Stimulated activated CD8-positive, alpha-beta memory T cell treated with anti-CD3 and anti-CD28 coated beads, Interleukin-7, amount 100 ng/mL, for 24 hours (primary cell): ENCODE measurements at regions not wholly inside any gene's neighbourhood (a gene's known extent, or its start where the extent isn't known, plus 50 kb on each side); places are given as distances from the start of the nearest gene placed in this dataset.
"Not testable (repeated sequence)": the region's sequence is repeated elsewhere in the genome, so short reads cannot be mapped to it uniquely, and the experiment has no call there.

Source experiments
- DNase-seq: peaks from one replicate; pipeline ENCODE4 v3.0.0-alpha.2; 2020; ENCODE audit warnings: low read depth

- DNase-seq, result no peak
These were observed 102.3 kb upstream of the IPO9 start for GRCh38 chr1:201726700-201727099.

- no peak for DNase-seq
These were observed 100.2 kb upstream of the IPO9 start for GRCh38 chr1:201728731-201729130.

GRCh38 chr1:201729973-201730608 is 98.9 kb upstream of the IPO9 start:
- no peak for DNase-seq

DNA sequence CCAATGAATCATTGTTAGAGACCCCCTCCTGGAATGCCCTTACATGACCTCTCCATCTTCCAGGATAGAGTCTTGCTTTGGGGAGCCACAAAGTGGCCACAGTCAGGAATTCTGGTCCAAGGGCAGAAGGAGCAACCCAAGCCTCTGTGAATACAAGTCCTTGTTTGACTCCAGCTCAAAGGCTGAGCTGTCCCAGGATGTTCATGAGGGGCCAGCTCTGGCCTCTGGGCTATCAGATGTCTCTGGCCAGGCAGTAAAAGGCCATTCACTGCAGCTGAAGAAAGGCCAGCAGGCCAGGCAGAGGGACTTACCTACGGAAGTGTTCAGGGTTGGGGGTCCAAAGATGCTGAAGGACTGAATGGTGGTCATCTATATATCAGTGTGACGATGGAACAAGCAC is 98.3 kb upstream of the IPO9 start:
- DNase-seq, result no peak

GRCh38 chr1:201731142-201731541 is 97.8 kb upstream of the IPO9 start:
- DNase-seq, result no peak

DNA sequence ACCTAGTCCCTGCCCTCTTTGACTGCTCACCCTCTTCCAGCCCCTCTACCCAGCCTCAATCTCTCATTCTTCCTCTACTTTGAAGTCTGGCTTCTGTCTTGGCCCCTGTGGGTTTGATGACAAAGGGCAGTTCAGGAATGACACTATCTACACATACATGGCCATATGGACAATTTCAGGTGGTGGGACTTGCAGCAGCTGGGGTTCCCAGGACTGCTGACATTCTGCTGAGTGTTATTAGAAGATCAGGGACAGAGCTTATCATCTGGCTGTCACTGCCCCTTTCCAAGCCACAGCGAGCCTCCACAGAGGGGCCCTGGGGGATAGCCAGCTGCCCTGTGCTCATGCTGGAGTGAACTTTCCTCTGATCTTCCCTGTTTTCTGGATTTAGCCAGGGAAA is 97.4 kb upstream of the IPO9 start:
- DNase-seq, result no peak

DNA sequence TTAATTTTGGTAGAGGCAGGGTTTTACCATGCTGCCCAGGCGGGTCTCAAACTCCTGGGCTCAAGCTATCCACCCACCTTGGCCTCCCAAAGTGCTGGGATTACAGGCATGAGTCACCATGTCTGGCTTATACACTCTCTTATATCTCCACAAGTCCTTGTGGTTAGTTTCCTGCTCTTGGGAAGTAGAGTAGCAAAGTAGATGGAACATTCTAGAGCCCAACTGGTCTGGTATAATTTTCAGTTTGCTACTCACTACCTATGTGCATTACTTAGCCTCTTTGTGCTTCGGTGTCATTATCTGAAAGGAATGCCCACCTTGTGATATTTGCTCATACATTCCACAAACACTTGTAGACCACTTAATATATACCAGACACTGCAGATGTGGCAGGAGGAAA is 96.6 kb upstream of the IPO9 start:
- DNase-seq, result no peak

DNA sequence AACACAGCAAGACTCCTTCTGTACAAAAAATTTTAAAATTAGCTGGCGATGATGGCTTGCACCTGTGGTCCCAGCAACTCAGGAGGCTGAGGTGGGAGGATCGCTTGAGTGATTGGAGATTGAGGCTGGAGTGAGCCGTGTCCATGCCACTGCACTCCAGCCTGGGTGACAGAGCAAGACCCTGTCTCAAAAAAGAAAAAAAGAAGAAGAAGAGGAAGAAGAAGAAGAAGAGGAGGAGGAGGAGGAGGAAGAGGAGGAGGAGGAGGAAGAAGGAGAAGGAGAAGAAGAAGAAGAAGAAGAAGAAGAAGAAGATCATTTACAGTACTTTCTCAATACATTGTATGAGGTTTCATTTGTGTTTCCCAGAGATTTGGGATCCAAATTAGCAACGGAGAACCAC is 94.7 kb upstream of the IPO9 start:
- DNase-seq, result not testable (repeated sequence)

DNA sequence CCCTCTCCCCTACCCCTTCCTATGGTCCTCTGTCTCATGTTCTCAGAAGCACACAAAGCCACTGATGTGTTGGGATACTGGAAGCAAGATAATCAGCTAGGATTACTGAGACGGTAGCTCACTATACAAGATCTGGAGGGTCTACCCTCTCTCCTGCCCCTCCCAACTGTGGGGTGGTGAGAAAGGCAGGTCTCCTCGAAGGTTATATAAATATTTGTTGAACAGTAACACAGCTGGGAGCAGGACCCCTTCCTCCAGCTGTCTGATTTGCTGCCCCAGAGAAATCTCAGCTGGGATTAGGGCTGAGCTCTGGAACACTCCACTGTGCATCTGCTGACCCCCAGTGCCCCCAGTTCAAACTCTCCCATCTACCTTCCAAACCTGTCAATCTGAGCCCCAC is 94.2 kb upstream of the IPO9 start:
- DNase-seq, result no peak

DNA sequence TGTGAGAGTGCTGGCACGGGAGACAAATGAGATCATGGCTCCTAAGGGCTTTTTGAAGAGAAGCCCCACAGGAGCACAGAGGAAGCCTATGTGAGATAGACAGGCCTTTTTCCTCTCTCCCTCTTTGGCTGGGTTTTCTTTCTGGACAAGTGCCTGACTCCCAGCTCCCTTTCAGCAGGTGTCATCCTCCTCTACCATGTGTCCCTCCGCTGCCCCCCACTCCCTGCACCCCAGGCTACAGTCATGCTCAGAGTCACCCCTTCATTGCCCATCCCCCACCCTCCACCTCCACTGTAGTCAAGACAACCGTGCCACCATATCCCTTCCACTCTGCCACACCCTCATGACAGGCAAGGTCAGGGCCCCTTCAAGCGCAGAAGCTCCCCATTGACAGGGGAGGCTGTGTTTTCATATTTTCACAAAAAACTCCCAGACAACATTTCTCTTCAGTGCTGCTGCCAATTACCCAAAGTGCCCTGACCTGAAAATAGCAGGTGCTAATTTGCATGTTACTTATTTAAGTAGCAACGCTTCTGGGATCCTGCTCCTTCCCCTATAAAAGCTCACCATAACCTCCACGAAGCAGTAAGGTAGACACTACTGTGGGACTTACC is 92.1 kb upstream of the IPO9 start:
- DNase-seq, result no peak

- DNase-seq, result no peak
These were observed 91.5 kb upstream of the IPO9 start for GRCh38 chr1:201737352-201738060.

DNA sequence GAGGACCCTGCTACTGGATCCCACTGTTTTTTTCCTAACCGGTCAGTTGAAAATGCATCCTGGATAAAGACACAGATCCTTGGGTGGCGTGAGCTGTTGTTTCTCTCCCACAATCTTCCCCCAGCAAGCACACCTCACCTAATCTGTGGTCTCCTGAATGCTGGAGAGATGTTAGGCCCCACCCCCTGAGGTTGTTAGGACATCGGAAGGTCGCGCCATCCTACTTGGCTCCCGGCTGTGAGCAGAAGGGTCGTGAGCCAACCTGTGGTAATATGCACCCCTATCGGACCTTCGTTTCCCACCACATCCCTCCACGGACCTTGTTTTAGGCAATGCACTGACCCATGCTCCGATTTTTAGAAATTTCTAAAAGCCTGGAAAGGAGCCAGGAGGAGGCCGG is 89.9 kb upstream of the IPO9 start:
- no peak for DNase-seq

DNA sequence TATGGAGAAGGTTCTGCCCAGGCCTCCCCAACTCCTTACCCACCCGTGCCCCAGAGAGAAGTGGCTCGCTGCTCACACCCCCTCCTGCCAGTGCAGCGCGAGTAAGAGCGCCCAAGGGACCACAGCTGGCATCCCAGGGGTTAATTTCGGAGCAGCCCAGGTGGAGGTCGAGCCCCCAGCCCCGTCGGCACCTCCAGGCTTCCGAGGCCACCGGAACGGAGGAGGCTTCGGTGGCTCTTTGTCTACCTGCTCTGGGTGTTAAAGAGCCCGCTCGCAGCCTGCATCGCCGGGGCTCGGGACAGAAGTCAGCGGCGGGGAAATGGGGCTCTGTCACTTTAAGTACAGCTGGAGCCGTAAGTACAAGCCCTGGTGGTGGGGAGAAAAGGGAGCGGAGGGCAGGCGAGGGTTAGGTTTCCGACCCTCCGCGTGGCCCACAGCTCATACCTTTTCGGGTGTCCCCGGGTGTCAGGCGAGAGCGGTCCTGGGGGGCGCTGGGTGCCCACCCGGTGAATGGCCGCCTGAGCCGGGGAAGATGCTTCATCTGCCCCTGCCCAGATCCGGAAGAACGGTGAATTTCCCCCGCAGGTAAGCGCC is 89.4 kb upstream of the IPO9 start:
- DNase-seq, result peak; percentile 22

DNA sequence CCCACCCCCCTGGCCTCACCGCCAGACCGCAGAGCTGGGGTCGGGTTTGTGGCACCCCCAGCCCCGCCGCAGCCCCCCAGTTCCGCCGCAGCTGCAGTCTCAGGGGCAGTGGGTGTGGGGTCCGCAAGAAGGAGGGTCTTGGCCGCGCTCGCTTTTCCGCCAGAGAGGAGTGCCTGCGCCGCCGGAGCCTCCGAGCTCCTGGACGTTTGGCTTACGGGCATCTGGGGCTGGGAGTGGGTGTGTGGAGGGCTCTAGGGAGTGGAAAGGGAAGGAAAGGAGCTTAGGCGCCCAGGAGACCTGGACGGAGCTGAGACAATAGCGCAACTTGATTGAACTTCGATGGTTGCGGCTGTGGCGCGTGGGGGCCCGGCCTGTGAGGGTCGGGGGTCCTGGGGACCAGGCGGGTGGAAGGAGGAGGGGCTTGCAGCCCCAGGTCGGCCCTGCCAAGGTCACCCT is 88.8 kb upstream of the IPO9 start:
- no peak for DNase-seq

DNA sequence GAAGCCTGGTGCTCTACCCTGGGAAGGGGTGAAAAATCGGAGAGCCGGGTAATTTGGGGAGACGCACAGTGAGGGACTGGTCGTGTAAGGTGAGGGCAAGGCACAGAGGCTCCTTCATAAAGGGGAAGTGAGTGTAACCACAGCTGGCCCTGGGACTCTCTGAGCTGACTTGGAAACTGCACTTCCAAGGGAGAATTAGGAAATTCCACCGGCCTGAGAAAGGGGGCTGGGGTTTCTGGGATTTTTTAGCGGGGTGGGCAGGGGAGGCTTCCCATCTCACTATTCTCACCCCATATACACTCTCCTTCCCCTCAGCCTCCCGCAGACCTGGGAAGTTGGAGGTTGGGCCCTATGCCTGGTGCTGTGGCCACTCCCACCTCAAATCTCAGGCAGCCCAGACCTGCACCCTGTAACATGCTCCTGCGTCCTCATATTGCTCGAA is 88.3 kb upstream of the IPO9 start:
- DNase-seq, result no peak

DNA sequence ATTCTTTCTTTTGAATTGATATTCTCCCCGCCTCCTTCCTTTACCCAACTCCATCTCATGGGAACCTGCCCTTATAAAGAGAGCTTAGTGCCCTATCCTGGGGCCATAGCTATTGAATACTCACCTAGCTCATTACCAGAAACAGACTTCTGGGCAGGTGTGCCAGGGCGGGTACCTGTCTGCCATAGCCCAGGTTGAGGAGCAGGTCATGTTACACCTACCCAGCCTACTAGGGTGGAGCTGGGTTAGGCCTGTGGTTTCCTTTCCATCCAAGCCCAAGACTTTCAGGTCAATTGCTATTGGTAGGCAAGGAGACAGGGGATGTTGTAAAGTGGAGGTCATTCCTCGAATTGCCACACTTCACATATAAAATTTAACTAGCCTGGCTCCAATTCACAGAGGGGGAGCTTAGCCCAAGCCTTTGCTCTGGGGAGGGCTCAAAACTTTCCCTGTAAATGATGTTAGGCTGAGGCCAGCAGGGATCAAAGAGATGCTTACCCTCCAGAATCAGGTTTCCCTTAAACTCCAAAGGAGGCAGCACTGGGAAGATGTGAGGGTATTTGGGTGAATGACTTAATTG is 87.1 kb upstream of the IPO9 start:
- DNase-seq, result no peak

GRCh38 chr1:201742476-201742875 is 86.5 kb upstream of the IPO9 start:
- DNase-seq, result no peak

DNA sequence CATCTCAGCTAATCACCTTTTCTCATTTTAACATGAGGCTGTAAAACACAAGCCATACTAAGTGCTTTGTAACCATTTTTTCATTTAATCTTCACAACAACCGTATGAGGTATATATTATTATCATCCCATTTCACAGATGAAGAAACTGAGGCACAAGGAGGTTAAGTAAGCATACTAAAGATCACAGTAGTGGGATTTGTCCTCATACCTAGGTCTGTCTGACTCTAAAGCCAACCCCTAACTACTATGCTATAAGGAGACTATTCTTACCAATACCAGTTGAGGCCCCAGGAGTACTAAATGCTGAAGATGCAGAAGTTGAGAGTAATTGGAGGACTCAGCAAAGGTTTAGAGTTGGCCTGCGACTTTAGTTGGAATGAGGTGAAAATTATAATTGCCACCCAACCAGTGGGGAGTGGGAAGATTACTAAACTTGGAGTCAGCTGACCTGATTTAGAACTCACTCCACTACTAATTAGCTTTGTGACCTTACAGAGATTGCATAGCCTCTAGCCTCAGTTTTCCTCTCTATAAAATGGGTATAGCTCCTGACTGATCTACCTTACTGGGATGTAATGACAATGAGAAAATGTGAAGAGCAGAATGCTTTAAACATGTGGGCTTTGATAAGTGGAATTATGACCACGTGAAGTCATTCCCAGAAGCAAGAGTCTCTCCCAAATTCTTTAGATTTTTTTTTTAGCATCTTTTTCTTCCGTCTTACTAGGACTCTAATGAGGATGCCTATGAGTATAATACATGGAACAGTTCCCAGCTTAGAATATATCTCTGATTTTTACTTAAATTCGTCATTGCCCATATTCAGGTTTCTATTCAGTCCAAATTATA is 85.8 kb upstream of the IPO9 start:
- DNase-seq, result no peak

- no peak for DNase-seq
These were observed 83.9 kb upstream of the IPO9 start for GRCh38 chr1:201745023-201745422.

DNA sequence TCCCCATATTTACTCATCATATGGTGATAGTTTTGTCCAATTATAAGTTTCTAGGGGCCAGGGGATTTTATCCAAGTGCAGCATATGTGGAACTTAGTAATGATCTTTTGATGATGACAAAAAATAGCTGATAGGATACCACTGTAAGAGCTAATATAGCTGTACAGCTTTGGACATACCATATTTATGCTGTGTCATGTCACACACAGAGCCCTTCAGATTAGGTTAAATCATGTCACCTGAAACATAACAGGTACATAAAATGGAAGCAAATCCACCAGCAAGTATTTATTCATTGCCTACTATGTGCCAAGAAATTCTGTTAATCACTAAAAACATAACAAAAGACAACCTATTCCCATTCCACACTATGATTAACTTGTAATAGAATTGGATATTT is 82.8 kb upstream of the IPO9 start:
- no peak for DNase-seq

DNA sequence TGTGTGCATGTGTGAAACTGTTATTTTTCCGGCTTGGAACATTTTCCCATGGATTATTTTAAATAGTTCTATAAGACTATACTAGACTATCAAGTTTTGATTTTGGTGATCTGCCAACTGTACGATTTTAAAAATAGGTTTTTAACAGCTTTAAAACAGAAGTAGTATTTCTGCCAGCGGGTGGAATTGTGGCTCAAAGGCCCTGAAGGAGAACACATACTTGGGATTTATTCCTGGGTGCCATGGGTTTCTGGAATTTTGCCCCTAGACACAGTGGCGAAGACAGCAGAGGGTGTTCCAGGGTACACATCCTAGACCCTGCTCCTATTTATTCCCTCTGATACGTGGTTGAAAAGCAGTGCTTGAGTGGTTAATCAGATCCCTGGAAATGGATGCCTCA is 81.7 kb upstream of the IPO9 start:
- no peak for DNase-seq

DNA sequence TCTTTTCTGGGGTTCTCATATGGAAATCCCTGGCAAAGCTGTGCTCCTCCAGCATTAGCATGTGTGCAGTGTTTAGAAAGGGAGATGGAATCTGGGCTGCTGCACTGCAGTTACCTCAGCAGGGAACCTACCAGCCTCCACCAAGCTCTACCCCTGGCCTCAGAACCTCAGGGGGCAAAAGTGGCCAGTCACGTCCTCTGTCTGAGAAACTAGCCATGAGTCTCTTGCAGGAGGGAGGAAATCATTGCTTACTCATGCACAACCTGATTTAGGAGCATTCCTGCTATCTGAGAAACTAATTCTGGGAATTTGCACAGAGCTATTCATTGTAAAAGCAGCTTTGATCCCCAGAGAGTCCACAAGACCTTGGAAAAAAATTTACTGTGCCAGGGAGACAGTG is 80.6 kb upstream of the IPO9 start:
- no peak for DNase-seq
